ENCODE measurements at regions not wholly inside any gene's neighbourhood (a gene's known extent, or its start where the extent isn't known, plus 50 kb on each side); places are given as distances from the start of the nearest gene placed in this dataset.

- POLR2A ChIA-PET: no interaction called here
- in situ Hi-C loops (cut with HindIII; ENCODE audit: extremely low pct_ligation_motif_present, low pct_unique_long_range_greater_than_20kb): no loop called here
- 60% methylated on average over 1 of the region's 3 CpGs for WGBS (ENCODE audit: low lambda C conversion rate)
These were observed 1349.8 kb upstream of the RAG2 start for GRCh38 chr11:37947821-37948220.

More at GRCh38 chr11:37947821-37948220, 1349.8 kb upstream of the RAG2 start:
- no peak for DNase-seq (ENCODE audit: low spot score)
- H2AFZ ChIP-seq (ENCODE audit: low read length): no peak overlapping the region
- TF ChIP-seq MBNL3 (CRISPR knock-in tag; conservative IDR thresholded peaks at IDR 0.05) (no peak), ZNF749 (CRISPR knock-in tag; IDR thresholded peaks at IDR 0.05; ENCODE audit: borderline replicate concordance) (no peak), NR1H2 (CRISPR knock-in tag; IDR thresholded peaks at IDR 0.05; ENCODE audit: borderline replicate concordance, low read depth) (no peak), TBX2 (CRISPR knock-in tag; IDR thresholded peaks at IDR 0.05; ENCODE audit: borderline replicate concordance) (no peak), DBP (CRISPR knock-in tag; IDR thresholded peaks at IDR 0.05; ENCODE audit: not compliant biosample characterization) (no peak), CREB3 (CRISPR knock-in tag; IDR thresholded peaks at IDR 0.05) (no peak), CENPBD1 (CRISPR knock-in tag; IDR thresholded peaks at IDR 0.05; ENCODE audit: borderline replicate concordance, low read depth) (no peak), ATAD3A (CRISPR knock-in tag; IDR thresholded peaks at IDR 0.05) (no peak), ZFP41 (CRISPR knock-in tag; IDR thresholded peaks at IDR 0.05; ENCODE audit: borderline replicate concordance) (no peak), GFI1 (CRISPR knock-in tag; IDR thresholded peaks at IDR 0.05; ENCODE audit: borderline replicate concordance) (no peak), CREBL2 (CRISPR knock-in tag; IDR thresholded peaks at IDR 0.05; ENCODE audit: borderline replicate concordance) (no peak), TEF (CRISPR knock-in tag; IDR thresholded peaks at IDR 0.05) (no peak), PAX8 (CRISPR knock-in tag; IDR thresholded peaks at IDR 0.05; ENCODE audit: borderline replicate concordance) (no peak), JUND (CRISPR knock-in tag; IDR thresholded peaks at IDR 0.05) (no peak), ZNF563 (CRISPR knock-in tag; IDR thresholded peaks at IDR 0.05) (no peak), TFE3 (CRISPR knock-in tag; IDR thresholded peaks at IDR 0.05) (no peak), ZNF382 (CRISPR knock-in tag; IDR thresholded peaks at IDR 0.05; ENCODE audit: borderline replicate concordance) (no peak), MAFG (CRISPR knock-in tag; IDR thresholded peaks at IDR 0.05) (no peak)
- H3K4me1 ChIP-seq (ENCODE audit: insufficient read depth, low read length): no peaks in the 10 kb centered on the region
- FAIRE-seq: no peak
- no peak overlapping the region for H3K4me2 ChIP-seq (ENCODE audit: low read depth, low read length)
- no peak for ATAC-seq
- no TSS peak for BruUV-seq (replicated peaks)
- H3K9ac ChIP-seq (ENCODE audit: insufficient read depth, low read depth, low read length): no peak overlapping the region
- no peaks in the 10 kb centered on the region for H3K27me3 ChIP-seq (ENCODE audit: control insufficient read depth in 1 of 2, insufficient read depth in 2 of 2, low read length in 2 of 2)
- intact Hi-C loops (cut with micrococcal nuclease; ENCODE audit: unreplicated experiment): no loop called here
- no peak overlapping the region for H3K27ac ChIP-seq (ENCODE audit: extremely low read length, insufficient read depth, low read length)
- CTCF ChIA-PET (ENCODE audit: low intra/inter-chr PET ratio, low total read pairs): no interaction called here
- no peak overlapping the region for H3K4me3 ChIP-seq (replicated peaks in 1 of 3; ENCODE audit: insufficient read depth in 1 of 3, low read depth in 2 of 3, low read length in 3 of 3)
- no peaks in the 10 kb centered on the region for H3K36me3 ChIP-seq (replicated peaks in 1 of 2; ENCODE audit: control insufficient read depth in 1 of 2, insufficient read depth in 2 of 2, low read length in 2 of 2)
- peaks cover 46% of the 10 kb centered on the region for H3K9me3 ChIP-seq (ENCODE audit: low read length)
- H4K20me1 ChIP-seq (ENCODE audit: insufficient read depth, low read length): no peaks in the 10 kb centered on the region
- H3K79me2 ChIP-seq (ENCODE audit: insufficient read depth, low read length): no peaks in the 10 kb centered on the region

Data from HepG2 (cell line).